ENCODE measurements at regions not wholly inside any gene's neighbourhood (a gene's known extent, or its start where the extent isn't known, plus 50 kb on each side); places are given as distances from the start of the nearest gene placed in this dataset.

DNA sequence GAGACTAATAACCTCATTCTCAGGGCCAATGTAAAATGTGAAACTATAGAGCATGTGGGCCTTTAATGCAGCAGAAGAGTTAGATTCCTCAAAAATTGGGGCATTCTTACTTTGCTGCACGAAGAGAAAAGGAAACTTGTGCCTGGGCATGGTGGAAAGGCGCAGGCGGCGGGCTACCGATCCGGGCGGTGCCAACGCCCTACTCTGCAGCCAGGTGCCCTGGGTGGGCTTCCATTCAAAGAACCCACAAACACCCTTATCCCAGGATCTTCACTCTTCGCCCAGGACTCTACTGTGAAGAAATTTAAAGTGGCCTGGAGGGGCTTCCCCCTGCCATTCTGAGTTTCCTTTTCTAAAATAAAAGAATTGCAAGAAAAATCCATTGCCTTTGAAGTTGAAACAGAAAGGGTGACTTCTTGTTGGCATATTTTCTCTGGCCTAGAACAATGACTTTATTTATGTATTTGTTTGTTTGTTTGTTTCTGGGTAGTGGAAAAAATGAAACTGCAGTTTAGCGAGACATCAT is 124.9 kb downstream of the TMEM161B start:
- TF ChIP-seq, protein P1, sequence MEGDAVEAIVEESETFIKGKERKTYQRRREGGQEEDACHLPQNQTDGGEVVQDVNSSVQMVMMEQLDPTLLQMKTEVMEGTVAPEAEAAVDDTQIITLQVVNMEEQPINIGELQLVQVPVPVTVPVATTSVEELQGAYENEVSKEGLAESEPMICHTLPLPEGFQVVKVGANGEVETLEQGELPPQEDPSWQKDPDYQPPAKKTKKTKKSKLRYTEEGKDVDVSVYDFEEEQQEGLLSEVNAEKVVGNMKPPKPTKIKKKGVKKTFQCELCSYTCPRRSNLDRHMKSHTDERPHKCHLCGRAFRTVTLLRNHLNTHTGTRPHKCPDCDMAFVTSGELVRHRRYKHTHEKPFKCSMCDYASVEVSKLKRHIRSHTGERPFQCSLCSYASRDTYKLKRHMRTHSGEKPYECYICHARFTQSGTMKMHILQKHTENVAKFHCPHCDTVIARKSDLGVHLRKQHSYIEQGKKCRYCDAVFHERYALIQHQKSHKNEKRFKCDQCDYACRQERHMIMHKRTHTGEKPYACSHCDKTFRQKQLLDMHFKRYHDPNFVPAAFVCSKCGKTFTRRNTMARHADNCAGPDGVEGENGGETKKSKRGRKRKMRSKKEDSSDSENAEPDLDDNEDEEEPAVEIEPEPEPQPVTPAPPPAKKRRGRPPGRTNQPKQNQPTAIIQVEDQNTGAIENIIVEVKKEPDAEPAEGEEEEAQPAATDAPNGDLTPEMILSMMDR (conservative IDR thresholded peaks at IDR 0.05; ENCODE audit: low read depth, low read length) = no peak
- TF ChIP-seq EZH2 (IDR thresholded peaks at IDR 0.05; ENCODE audit: borderline replicate concordance, low read depth, low read length, poor library complexity, severe bottlenecking) = no peak

All from A673 (cell line).